Tibial nerve (tissue), 3 donors: ENCODE measurements at regions not wholly inside any gene's neighbourhood (a gene's known extent, or its start where the extent isn't known, plus 50 kb on each side); places are given as distances from the start of the nearest gene placed in this dataset.

ENCODE experiments used
- CTCF ChIP-seq, 5 experiments: fragments of 200-600 bp in 3 of 5; fragments of 450-650 bp in 2 of 5; sonication (generic) in 3 of 5; IDR thresholded peaks; one replicate each; pipeline ENCODE4 v1.5.1; 2016 to 2019; ENCODE audit warnings: antibody characterized with exemption in 5 of 5, mild to moderate bottlenecking in 3 of 5, moderate library complexity in 2 of 5
- POLR2A ChIP-seq, 2 donors: fragments of 450-650 bp; IDR thresholded peaks; one replicate each; pipeline ENCODE4 v1.6.1; 2017; ENCODE audit warnings: antibody characterized with exemption in 2 of 2, mild to moderate bottlenecking in 2 of 2, moderate library complexity in 2 of 2

GRCh38 chr3:158911586-158911985 is 109.7 kb downstream of the MFSD1 start:
- TF ChIP-seq CTCF (IDR thresholded peaks at IDR 0.05) (no peak), POLR2A (IDR thresholded peaks at IDR 0.05) (no peak)
